ENCODE measurements at regions not wholly inside any gene's neighbourhood (a gene's known extent, or its start where the extent isn't known, plus 50 kb on each side); places are given as distances from the start of the nearest gene placed in this dataset.

DNA sequence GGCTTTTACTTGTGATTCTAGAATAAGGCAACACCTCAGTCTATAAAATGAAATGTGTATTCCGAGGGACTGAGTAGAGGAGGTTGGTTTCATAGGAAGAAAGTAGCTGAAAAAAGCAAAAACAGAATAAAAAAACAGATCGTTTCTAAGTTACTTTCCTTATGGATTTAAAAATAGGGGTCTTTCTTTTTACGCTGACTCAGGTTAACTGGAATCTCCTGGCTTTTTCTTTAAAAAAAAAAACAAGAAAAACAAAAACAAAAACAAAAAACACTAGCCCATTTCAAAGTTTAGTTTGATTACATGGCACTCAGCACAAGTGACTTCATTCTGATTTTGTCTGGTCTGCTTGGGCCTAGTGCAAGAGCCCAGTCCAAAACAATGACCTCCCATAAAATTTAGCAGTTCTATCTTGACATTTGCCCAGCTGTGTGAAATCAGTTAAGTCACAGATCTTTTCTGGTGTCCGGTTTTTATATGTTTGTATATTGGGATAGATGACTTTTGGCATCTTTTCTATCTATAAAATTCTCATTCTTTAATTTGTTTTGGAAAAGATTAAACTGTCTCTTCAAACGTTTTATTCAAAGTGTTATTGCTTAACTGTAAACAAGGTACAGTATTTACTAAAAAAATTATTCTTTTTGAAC is 222.7 kb upstream of the HTR2C start:
- no CpG with 5 or more reads among the region's 5 CpGs for WGBS (ENCODE audit: insufficient coverage)
- no peaks in the 10 kb centered on the region for H3K4me1 Mint-ChIP-seq

DNA sequence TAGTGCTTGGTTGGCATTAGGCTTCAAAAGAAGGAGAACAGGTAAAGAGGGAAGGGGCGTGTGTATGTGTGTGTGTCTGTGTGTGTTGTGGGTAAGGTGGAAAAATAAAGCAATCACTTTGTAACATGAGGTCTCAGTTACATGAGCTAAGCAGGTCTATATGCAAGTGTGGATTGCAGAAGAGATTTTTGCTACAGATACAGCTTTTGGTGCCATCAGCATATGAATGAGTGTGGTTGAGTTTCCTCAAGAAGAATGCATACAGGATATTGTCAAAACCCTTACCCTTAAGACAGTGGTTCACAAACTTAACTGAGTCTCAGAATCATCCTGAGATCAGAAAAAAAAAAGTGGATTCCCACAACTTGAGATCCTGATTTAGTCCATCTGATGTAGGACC is 220.5 kb upstream of the HTR2C start:
- WGBS (ENCODE audit: insufficient coverage), result 89% methylated on average over 1 of the region's 1 CpG
- Histone ChIP-seq H3K27me3 (ENCODE audit: control insufficient read depth, insufficient read depth, low read length) (no peaks in the 10 kb centered on the region), H3K4me3 (ENCODE audit: low read length) (no peak overlapping the region), H3K27ac (ENCODE audit: low read length) (no peak overlapping the region), H3K36me3 (ENCODE audit: control insufficient read depth, insufficient read depth, low read length) (no peaks in the 10 kb centered on the region), H3K4me1 (ENCODE audit: control insufficient read depth, insufficient read depth, low read length) (no peaks in the 10 kb centered on the region), H3K9me3 (ENCODE audit: control insufficient read depth, insufficient read depth, low read length) (no peaks in the 10 kb centered on the region)
- no peak for DNase-seq
- H3K27me3 Mint-ChIP-seq (ENCODE audit: low read depth in 2 of 2), result no peaks in the 10 kb centered on the region
- intact Hi-C loops (cut with micrococcal nuclease), result no loop called here
- no peaks in the 10 kb centered on the region for H3K36me3 Mint-ChIP-seq
- H3K4me3 Mint-ChIP-seq, result no peak overlapping the region
- no peak for ATAC-seq
- TF ChIP-seq, protein P1, sequence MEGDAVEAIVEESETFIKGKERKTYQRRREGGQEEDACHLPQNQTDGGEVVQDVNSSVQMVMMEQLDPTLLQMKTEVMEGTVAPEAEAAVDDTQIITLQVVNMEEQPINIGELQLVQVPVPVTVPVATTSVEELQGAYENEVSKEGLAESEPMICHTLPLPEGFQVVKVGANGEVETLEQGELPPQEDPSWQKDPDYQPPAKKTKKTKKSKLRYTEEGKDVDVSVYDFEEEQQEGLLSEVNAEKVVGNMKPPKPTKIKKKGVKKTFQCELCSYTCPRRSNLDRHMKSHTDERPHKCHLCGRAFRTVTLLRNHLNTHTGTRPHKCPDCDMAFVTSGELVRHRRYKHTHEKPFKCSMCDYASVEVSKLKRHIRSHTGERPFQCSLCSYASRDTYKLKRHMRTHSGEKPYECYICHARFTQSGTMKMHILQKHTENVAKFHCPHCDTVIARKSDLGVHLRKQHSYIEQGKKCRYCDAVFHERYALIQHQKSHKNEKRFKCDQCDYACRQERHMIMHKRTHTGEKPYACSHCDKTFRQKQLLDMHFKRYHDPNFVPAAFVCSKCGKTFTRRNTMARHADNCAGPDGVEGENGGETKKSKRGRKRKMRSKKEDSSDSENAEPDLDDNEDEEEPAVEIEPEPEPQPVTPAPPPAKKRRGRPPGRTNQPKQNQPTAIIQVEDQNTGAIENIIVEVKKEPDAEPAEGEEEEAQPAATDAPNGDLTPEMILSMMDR (IDR thresholded peaks at IDR 0.05), result no peak
- peaks cover 3 to 10% of the 10 kb centered on the region in 2 donors for H3K9me3 Mint-ChIP-seq
- no peak overlapping the region for H3K27ac Mint-ChIP-seq
- no peaks in the 10 kb centered on the region for H3K4me1 Mint-ChIP-seq

More for the DNA sequence above, 222.7 kb upstream of the HTR2C start:
- H3K36me3 Mint-ChIP-seq, result no peaks in the 10 kb centered on the region
- no peaks in the 10 kb centered on the region for H3K27me3 ChIP-seq (ENCODE audit: control insufficient read depth, insufficient read depth, low read length)
- peaks cover 3 to 11% of the 10 kb centered on the region in 2 donors for H3K9me3 Mint-ChIP-seq
- H3K4me3 Mint-ChIP-seq, result no peak overlapping the region
- no peak overlapping the region for H3K27ac ChIP-seq (ENCODE audit: low read length)
- no peaks in the 10 kb centered on the region for H3K36me3 ChIP-seq (ENCODE audit: control insufficient read depth, insufficient read depth, low read length)
- no peak overlapping the region for H3K4me3 ChIP-seq (ENCODE audit: low read length)
- no peaks in the 10 kb centered on the region for H3K9me3 ChIP-seq (ENCODE audit: control insufficient read depth, insufficient read depth, low read length)
- DNase-seq (no peak), ATAC-seq (no peak)
- H3K27ac Mint-ChIP-seq, result no peak overlapping the region
- no peaks in the 10 kb centered on the region for H3K27me3 Mint-ChIP-seq (ENCODE audit: low read depth in 2 of 2)
- intact Hi-C loops (cut with micrococcal nuclease), result no loop called here
- no peaks in the 10 kb centered on the region for H3K4me1 ChIP-seq (ENCODE audit: control insufficient read depth, insufficient read depth, low read length)
- TF ChIP-seq, protein P1 (IDR thresholded peaks at IDR 0.05), result no peak

DNA sequence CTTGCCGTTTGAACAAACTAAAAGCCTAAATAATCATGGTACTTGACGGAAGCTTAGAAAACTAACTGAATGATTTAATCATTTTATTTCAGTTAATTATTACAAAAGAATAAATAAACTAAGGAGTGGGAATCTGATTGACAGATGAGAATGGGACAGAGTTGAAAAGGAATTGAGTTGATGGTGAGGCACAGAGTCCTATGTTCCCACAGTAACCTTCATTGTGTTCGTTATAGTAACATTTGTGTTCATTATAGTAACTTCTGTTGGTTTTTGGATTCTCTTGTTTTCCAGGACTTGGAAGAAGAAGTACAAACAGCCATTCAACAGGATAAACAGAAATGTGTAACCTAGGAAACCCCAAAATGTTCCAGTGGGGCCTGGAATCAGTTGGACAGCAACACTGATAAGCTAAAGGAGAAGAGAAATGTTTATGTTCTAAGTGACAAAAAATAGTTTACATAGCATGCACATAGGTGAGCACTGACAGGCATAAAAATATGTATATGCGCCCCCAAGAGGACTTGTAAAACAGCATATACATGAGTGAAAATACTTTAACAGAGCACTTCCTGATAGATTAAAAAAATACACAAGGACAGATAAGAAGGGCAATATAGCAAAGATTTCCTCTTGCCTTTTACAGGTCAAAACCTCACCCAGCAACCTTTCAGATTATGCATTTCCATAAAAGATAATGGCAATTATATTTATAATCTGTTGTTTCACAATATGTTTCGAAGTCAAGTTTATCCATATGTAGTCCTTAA is 218.6 kb upstream of the HTR2C start:
- no peaks in the 10 kb centered on the region for H3K36me3 Mint-ChIP-seq
- H3K4me3 ChIP-seq (ENCODE audit: low read length), result no peak overlapping the region
- no peak for DNase-seq
- WGBS (ENCODE audit: insufficient coverage), result no CpG with 5 or more reads among the region's 5 CpGs
- H3K4me1 Mint-ChIP-seq, result no peaks in the 10 kb centered on the region
- H3K27me3 Mint-ChIP-seq (ENCODE audit: low read depth in 2 of 2), result no peaks in the 10 kb centered on the region
- H3K9me3 ChIP-seq (ENCODE audit: control insufficient read depth, insufficient read depth, low read length), result no peaks in the 10 kb centered on the region
- H3K4me3 Mint-ChIP-seq, result no peak overlapping the region
- no peak overlapping the region for H3K27ac ChIP-seq (ENCODE audit: low read length)
- peaks cover 3 to 8% of the 10 kb centered on the region in 2 donors for H3K9me3 Mint-ChIP-seq
- intact Hi-C loops (cut with micrococcal nuclease), result no loop called here
- no peaks in the 10 kb centered on the region for H3K27me3 ChIP-seq (ENCODE audit: control insufficient read depth, insufficient read depth, low read length)
- H3K36me3 ChIP-seq (ENCODE audit: control insufficient read depth, insufficient read depth, low read length), result no peaks in the 10 kb centered on the region
- no peak overlapping the region for H3K27ac Mint-ChIP-seq
- H3K4me1 ChIP-seq (ENCODE audit: control insufficient read depth, insufficient read depth, low read length), result no peaks in the 10 kb centered on the region
- ATAC-seq, result no peak
- TF ChIP-seq, protein P1 (IDR thresholded peaks at IDR 0.05), result no peak

Data from natural killer cell (primary cell).